HAP-1 (cell line): ENCODE measurements at regions not wholly inside any gene's neighbourhood (a gene's known extent, or its start where the extent isn't known, plus 50 kb on each side); places are given as distances from the start of the nearest gene placed in this dataset.
A peak's percentile ranks its signal among the peaks of the same experiment; 100 is the strongest.
"Not testable (repeated sequence)": the region's sequence is repeated elsewhere in the genome, so short reads cannot be mapped to it uniquely, and the experiment has no call there.

Source experiments
- DNase-seq, 2 experiments: peaks; one replicate each; pipeline ENCODE4 v3.0.0-alpha.2; 2016 to 2020; ENCODE audit warnings: low spot score in 2 of 2
- H3K27me3 ChIP-seq: fragments of 250-450 bp; sonication (Bioruptor Pico); 2 replicates; pipeline ENCODE4 v1.5.1; 2020; ENCODE audit warnings: low read depth, mild to moderate bottlenecking, moderate library complexity
- H3K36me3 ChIP-seq: fragments of 250-450 bp; sonication (Bioruptor Pico); replicated peaks from 2 replicates; pipeline ENCODE4 v1.5.1; 2020; ENCODE audit warnings: mild to moderate bottlenecking
- H3K4me1 ChIP-seq: fragments of 250-450 bp; sonication (Bioruptor Pico); 2 replicates; pipeline ENCODE4 v1.5.1; 2020; ENCODE audit warnings: mild to moderate bottlenecking
- H3K4me3 ChIP-seq: fragments of 250-450 bp; sonication (Bioruptor Pico); 2 replicates; pipeline ENCODE4 v1.5.1; 2020; ENCODE audit warnings: mild to moderate bottlenecking, moderate library complexity
- H3K9me3 ChIP-seq: fragments of 250-450 bp; sonication (Bioruptor Pico); 2 replicates; pipeline ENCODE4 v1.5.1; 2020; ENCODE audit warnings: mild to moderate bottlenecking, moderate library complexity
- in situ Hi-C: fragments of 300-500 bp; cut with MboI; formaldehyde crosslinking; loops from 3 replicates; pipeline ENCODE4 v1.14.3; 2020; ENCODE audit warnings: low sequenced_read_pairs, inconsistent platforms, mixed read lengths

DNA sequence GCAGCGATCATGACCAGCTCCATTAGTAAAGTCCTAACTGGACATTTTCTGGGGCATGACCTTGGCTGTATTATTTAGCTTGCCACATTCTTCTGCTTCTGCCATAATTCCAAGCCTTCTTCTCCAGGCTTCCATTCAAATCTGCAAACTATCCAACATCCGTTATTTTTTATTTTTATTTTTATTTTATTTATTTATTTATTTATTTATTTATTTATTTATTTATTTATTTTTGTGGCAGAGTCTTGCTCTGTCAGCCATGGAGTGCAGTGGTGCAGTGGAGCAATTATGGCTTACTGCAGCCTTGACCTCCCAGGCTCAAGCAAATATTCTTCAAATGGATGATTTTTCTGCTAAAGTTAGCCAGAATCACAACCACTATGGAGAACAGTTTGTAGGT, 187.2 kb upstream of the CDK1 start:
- Histone ChIP-seq H3K27me3 (no peaks in the 10 kb centered on the region), H3K36me3 (no peaks in the 10 kb centered on the region), H3K4me3 (no peak overlapping the region), H3K9me3 (no peaks in the 10 kb centered on the region), H3K4me1 (no peaks in the 10 kb centered on the region)
- in situ Hi-C loops, result no loop called here
- no peak for DNase-seq

DNA sequence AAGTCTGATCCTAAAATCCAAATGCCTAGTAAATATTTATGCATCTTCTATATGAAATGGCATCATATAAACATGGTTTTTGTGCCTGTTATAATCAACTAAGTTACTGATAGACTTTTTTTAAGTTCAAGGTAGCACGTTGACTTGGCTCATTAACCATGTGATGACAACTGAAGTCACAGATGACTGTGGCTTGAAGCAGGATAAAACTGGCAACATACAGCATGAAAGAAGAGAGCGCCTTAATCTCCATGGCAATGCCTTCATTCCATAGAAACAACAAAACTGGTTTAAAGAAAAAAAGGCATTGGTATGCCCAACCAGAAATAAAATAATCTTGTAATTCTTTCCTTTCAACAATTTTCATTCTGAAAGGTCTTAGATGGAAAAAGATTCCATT, 188.9 kb upstream of the CDK1 start:
- Histone ChIP-seq H3K9me3 (no peaks in the 10 kb centered on the region), H3K27me3 (no peaks in the 10 kb centered on the region), H3K4me3 (no peak overlapping the region), H3K36me3 (no peaks in the 10 kb centered on the region), H3K4me1 (no peaks in the 10 kb centered on the region)
- in situ Hi-C loops, result no loop called here
- no peak for DNase-seq

DNA sequence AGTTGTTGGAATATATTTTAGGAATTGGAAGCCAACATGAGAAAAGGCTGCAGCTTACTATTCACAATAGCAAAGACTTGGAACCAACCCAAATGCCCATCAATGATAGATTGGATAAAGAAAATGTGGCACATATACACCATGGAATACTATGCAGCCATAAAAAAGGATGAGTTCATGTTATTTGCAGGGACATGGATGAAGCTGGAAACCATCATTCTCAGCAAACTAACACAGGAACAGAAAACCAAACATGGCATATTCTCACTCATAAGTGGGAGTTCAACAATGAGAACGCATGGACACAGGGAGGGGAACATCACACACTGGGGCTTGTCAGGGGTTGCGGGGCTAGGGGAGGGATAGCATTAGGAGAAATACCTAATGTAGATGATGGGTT, 192.1 kb upstream of the ANK3 start:
- peaks cover 10% of the 10 kb centered on the region for H3K4me1 ChIP-seq
- in situ Hi-C loops, H3K36me3 ChIP-seq: not testable (repeated sequence)

DNA sequence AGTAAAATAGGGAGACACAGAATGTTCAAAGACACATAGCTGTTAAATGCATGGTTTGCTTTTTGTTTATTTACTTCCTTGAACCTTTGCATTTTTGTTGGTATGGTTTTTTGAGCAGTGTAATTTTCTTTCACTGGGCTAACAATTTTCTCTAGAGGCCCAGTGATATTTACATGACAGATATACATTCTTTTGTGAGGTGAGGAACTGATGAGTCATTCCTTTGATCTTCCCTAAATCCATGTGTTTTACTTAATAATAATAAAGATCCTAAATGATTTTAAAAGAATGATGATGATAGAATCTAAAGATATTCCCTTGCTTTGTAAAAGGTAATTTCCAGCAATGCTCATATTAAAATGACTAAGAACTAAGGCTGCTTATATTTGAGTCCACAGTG, 188.5 kb upstream of the ANK3 start:
- Histone ChIP-seq H3K4me1 (peaks cover 10% of the 10 kb centered on the region), H3K4me3 (no peak overlapping the region), H3K9me3 (no peaks in the 10 kb centered on the region), H3K27me3 (no peaks in the 10 kb centered on the region), H3K36me3 (no peaks in the 10 kb centered on the region)
- in situ Hi-C loops, result no loop called here
- DNase-seq, result no peak

More for the DNA sequence above, 192.1 kb upstream of the ANK3 start:
- H3K9me3 ChIP-seq, DNase-seq, H3K27me3 ChIP-seq, H3K4me3 ChIP-seq: not testable (repeated sequence)

DNA sequence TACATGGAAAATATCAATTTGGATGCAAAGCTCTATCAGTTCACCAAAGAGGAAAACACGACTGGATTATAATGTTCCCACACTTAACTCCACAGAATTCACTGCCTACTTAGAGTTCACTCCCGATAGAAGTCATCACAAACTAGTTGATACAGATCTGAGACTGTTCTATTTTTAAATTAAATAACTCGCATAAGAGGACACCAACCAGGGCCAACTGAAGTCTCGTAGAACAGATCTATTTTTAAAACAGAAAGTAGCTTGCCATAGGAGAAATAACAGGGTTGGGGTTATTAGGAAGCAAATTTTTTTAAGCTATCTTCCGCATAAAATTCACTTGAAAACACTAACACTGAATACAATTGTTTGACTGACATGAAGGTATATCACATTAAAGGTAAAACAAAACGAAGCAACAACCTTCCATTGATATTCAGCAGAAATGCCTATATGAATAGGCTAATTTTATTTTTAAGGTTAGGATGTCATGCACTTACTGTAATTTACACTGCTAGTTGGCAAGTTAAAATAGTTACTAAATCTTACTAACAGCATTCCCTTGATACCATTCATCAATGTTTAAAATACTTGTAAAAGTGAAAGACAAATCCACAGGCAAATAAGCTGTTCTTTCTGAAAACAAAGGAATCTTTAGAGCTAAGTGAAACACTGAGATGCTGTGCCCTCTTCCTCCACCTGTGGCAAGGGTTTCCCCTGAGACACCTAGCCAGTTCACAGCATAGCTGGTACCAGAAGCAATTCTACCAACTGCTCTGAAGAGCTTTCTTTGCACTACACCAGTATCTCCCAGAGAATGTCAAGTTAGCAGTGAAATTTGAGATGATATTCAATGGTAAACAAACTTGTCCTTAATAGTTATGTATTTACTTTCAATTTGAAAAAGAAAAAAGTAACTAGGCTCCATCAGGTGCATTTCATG, 186.7 kb upstream of the ANK3 start:
- no peaks in the 10 kb centered on the region for H3K27me3 ChIP-seq
- no peaks in the 10 kb centered on the region for H3K9me3 ChIP-seq
- no peak overlapping the region for H3K4me3 ChIP-seq
- no peaks in the 10 kb centered on the region for H3K36me3 ChIP-seq
- no peak for DNase-seq
- in situ Hi-C loops, result no loop called here
- peaks cover 23% of the 10 kb centered on the region for H3K4me1 ChIP-seq

DNA sequence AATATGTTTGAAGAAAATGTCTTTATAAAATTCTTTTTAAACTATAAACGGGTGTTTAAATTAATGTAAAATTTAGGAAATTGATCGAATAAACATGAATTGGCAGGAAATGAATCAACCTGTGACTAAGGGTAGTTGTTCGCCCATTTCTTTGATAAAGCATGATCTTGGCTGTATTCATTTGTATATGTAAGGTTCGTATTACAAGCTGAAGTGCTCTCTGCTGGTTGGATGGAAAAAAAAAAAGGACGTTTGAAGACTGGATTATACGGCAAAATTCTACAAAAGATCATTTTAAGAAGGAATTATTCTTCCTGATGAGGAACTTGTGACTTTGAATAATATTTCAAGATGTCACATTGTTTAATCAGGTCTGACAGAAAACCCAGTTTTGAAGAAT, 185.4 kb upstream of the ANK3 start:
- Histone ChIP-seq H3K27me3 (no peaks in the 10 kb centered on the region), H3K4me3 (no peak overlapping the region), H3K4me1 (peaks cover 23% of the 10 kb centered on the region), H3K36me3 (no peaks in the 10 kb centered on the region), H3K9me3 (no peaks in the 10 kb centered on the region)
- no peak for DNase-seq
- in situ Hi-C loops, result no loop called here

DNA sequence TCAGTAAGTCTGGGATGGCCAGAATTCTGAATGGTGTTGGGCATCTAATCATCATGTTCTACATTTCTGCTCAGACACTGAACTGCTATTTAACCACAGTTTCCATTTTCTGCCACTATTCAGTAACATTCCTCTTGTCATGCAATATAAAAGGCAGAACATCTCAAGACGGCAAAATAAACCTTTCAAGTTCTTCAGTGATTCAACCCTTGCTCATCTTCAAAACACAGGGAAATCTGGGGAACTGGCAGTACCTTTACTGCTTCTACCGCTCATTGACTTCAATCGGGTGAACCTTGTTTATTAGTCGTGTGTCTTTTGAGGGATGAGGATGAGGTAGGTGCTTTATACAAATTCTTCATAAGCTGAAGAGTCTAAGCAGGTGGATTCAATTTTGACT, 184.7 kb upstream of the ANK3 start:
- no peaks in the 10 kb centered on the region for H3K9me3 ChIP-seq
- H3K36me3 ChIP-seq, result no peaks in the 10 kb centered on the region

DNA sequence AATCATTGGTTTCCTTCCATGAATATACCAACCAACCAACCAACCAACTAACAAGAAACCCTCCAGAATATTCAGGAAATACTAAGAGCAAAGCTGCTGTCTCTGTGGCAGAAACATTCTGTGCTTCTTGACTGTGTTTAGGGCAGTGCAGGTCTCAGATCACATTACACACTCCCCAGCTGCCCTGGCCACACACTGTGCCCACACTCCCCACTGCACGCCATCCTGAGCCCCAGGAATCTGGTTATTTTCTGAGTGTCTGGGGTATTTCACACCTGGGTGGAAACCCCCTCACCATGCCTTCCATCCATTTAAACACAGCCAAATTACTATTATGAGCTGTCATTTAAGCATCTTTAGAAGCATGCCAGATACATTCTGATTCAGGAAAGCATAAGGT, 183.7 kb upstream of the ANK3 start:
- no peaks in the 10 kb centered on the region for H3K27me3 ChIP-seq
- DNase-seq, result no peak

More for the DNA sequence above, 184.7 kb upstream of the ANK3 start:
- H3K4me3 ChIP-seq, result no peak overlapping the region
- in situ Hi-C loops, result no loop called here
- peaks cover 23% of the 10 kb centered on the region for H3K4me1 ChIP-seq
- no peaks in the 10 kb centered on the region for H3K27me3 ChIP-seq
- DNase-seq, result no peak

DNA sequence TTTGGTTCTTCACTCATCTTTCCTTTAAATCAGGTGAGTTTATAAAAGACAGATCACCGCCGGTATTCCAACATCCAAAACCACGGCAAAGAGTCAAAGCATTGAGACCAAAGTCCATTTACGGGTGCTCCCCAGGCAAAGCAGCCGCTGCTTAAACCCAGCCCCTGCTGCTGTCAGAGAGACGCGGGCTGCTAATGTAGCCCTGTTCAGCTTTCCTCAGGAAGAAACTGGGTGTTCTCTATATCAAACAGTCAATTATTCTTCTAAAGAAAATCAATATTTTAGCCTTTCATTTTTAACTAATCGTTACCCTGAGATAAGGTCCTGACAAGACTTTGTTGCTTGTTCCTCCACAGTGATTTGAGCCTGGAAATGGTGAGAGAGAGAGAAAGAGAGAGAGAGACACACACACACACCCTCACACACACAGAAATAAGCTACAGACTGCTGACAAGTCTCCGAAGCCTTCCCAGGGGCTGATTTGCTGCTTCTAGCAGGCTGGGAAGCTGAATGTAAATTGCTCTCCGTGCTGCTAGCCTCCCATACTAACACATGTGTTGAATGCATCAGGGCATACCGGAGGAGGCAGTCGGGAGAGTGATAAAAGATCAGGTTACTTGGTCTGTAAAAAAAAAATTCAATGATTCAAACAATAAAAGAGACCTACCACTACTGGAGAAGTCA, 183.0 kb upstream of the ANK3 start:
- peak overlapping the region; percentile 17 for H3K4me3 ChIP-seq
- in situ Hi-C loops, result no loop called here
- peak; percentile 62 to 63 for DNase-seq

More for the DNA sequence above, 183.7 kb upstream of the ANK3 start:
- H3K9me3 ChIP-seq, result no peaks in the 10 kb centered on the region
- H3K4me1 ChIP-seq, result peaks cover 19% of the 10 kb centered on the region
- in situ Hi-C loops, result no loop called here
- no peaks in the 10 kb centered on the region for H3K36me3 ChIP-seq
- H3K4me3 ChIP-seq, result no peak overlapping the region

DNA sequence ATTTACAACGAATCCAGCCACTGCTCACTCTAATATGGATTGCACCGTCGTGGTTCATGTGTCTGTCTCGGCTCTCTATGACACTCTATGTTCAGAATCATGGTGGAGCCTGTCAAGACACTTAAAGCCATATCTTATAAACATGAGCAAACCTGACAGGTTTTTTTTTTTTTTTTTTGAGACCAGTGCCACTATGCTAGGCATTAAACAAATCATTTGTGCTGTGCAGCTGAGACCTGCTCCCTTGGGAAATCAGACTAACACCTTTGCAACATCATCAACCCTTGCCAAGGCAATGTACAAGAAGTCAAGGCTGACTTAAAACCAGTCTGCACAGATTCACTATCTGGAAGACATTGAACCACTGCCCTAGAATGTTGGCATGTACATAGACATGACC, 181.2 kb upstream of the ANK3 start:
- no peak for DNase-seq
- Histone ChIP-seq H3K27me3 (no peaks in the 10 kb centered on the region), H3K4me1 (peaks cover 13% of the 10 kb centered on the region), H3K9me3 (0 out of 2 replicates have a peak, but pooled peaks cover 2% of the 10 kb centered on the region), H3K36me3 (no peaks in the 10 kb centered on the region), H3K4me3 (no peak overlapping the region)
- in situ Hi-C loops, result no loop called here

More for the DNA sequence above, 183.0 kb upstream of the ANK3 start:
- no peaks in the 10 kb centered on the region for H3K27me3 ChIP-seq
- 0 out of 2 replicates have a peak, but pooled peaks cover under 1% of the 10 kb centered on the region for H3K9me3 ChIP-seq
- H3K4me1 ChIP-seq, result peaks cover 13% of the 10 kb centered on the region
- no peaks in the 10 kb centered on the region for H3K36me3 ChIP-seq

DNA sequence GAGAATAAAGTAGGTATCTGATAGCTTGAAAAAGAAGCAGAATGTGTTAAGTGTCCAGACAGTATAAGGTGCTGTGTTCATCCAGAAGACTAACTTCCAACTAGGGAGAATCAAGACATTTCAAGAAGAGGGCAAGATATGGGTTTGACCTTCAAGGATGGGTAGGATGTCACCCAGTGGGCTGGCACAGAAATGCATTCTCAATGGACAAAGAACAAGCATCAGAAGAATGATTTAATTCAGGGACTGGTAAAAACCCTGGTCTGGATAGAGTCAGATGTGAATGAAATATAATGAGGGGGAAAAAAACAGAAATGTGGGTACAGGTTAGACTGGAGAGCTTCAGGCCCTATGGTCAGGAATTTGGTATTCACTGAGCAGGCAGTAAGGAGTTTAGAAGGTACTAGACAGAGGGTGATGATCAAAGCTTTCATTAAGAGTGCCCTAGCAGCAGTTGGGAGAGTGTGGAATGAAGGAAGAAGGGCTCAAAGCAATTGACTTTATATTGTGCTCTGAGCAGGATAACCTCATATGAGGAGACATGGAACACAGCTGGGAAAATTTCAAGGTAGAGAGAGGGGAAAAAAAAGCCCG, 180.7 kb upstream of the ANK3 start:
- Histone ChIP-seq H3K27me3 (no peaks in the 10 kb centered on the region), H3K4me3 (no peak overlapping the region), H3K9me3 (0 out of 2 replicates have a peak, but pooled peaks cover 2% of the 10 kb centered on the region), H3K4me1 (peaks cover 13% of the 10 kb centered on the region), H3K36me3 (no peaks in the 10 kb centered on the region)
- no peak for DNase-seq
- in situ Hi-C loops, result no loop called here

DNA sequence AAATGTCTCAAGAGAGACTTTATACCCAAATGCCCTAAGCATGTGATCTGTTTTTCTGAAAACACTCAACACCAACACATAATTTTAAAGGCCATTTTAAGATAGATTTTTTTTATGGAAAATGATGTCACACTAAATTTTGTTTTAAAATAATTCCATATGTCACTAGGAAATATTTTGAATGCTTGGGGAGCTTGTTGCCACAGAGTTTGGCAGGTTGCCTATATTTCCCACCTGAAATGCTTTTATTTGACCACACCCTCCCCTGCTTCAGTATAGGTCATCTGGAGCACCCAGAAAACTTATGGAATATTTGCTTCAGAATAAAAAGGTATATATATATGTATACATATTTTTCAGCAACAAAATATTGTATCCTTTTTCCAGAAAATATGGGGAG, 180.0 kb upstream of the ANK3 start:
- Histone ChIP-seq H3K4me3 (no peak overlapping the region), H3K36me3 (no peaks in the 10 kb centered on the region), H3K9me3 (0 out of 2 replicates have a peak, but pooled peaks cover 2% of the 10 kb centered on the region), H3K4me1 (peaks cover 13% of the 10 kb centered on the region), H3K27me3 (no peaks in the 10 kb centered on the region)
- DNase-seq, result no peak
- in situ Hi-C loops, result no loop called here

DNA sequence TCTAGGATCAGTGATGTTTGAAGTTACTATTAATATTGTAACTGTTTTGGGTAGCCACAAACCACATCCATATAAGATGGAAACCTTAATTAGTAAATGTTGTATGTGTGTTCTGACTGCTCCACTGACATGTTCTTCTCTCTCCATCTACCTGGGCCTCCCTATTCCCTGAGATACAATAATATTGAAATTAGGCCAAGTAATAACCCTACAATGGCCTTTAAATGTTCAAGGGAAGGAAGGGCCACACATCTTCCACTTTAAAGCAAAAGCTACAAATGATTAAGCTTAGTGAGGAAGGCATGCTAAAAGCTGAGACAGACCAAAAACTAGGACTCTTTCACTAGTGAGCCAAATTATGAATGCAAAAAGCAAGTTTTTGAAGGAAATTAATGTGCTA, 176.4 kb upstream of the ANK3 start:
- Histone ChIP-seq H3K4me1 (no peaks in the 10 kb centered on the region), H3K4me3 (no peak overlapping the region), H3K9me3 (0 out of 2 replicates have a peak, but pooled peaks cover 2% of the 10 kb centered on the region), H3K36me3 (no peaks in the 10 kb centered on the region), H3K27me3 (no peaks in the 10 kb centered on the region)
- DNase-seq, result no peak
- in situ Hi-C loops, result no loop called here

DNA sequence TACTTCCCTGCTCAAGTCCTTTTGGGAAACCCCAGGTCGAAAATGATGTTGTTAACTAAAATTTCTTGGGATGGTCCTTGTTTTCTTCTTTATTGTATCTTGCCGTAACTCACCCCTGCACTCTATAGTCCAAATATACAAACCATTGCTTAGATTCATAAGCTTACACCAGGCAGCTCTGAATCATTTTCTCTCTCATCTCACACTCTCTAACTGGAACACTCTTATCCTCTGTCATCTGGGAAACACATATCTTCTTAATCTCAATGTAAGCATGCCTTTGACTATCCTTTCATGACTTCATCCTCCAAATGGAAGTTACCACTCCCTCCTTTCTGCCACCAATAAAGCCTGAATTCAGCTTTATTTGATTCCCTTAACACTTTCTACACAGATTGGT, 175.8 kb upstream of the ANK3 start:
- no peaks in the 10 kb centered on the region for H3K27me3 ChIP-seq
- H3K4me1 ChIP-seq, result no peaks in the 10 kb centered on the region
- in situ Hi-C loops, result no loop called here
- H3K4me3 ChIP-seq, result no peak overlapping the region
- 0 out of 2 replicates have a peak, but pooled peaks cover 2% of the 10 kb centered on the region for H3K9me3 ChIP-seq
- DNase-seq, result no peak
- no peaks in the 10 kb centered on the region for H3K36me3 ChIP-seq
